ENCODE measurements at regions not wholly inside any gene's neighbourhood (a gene's known extent, or its start where the extent isn't known, plus 50 kb on each side); places are given as distances from the start of the nearest gene placed in this dataset.

DNA sequence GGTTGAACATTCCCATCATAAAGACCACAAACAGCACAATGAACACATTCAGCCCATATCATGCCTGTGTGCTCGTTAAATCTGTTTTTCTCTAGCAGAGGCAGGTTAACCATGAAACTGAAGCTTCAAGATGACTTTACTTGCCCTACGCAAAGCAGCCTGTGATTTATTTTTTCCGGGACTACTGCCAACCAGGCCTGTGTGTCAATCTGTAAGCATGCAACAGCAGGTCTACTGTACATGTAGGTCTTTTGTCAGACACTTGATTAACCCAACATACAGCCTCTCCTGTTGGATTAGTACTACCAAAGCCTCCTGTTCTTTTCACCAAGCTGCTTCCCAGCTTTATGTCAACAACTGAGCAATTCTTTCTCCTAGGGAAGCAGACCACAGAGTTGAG lies 85.5 kb upstream of the ACSL1 start:
- TF ChIP-seq ZNF565 (CRISPR knock-in tag; conservative IDR thresholded peaks at IDR 0.05; ENCODE audit: low read depth) (no peak), RARB (CRISPR knock-in tag; IDR thresholded peaks at IDR 0.05) (no peak)

All from SK-N-SH treated with all-trans-retinoic acid at 6 μM for 48 hours (cell line).